Fibroblast of villous mesenchyme (primary cell): ENCODE measurements at regions not wholly inside any gene's neighbourhood (a gene's known extent, or its start where the extent isn't known, plus 50 kb on each side); places are given as distances from the start of the nearest gene placed in this dataset.

Experiments used
- DNase-seq: peaks from one replicate; pipeline ENCODE4 v3.0.0-alpha.2; 2010; ENCODE audit warnings: low read depth
- H3K4me3 ChIP-seq: 2 replicates; pipeline ENCODE4 v1.5.1; 2011; ENCODE audit warnings: low read depth, mild to moderate bottlenecking, low read length
- CTCF ChIP-seq: IDR thresholded peaks from 2 replicates; pipeline ENCODE4 v1.5.1; 2012; ENCODE audit warnings: low read depth, mild to moderate bottlenecking, low read length; ENCODE audit not compliant: insufficient read depth

DNA sequence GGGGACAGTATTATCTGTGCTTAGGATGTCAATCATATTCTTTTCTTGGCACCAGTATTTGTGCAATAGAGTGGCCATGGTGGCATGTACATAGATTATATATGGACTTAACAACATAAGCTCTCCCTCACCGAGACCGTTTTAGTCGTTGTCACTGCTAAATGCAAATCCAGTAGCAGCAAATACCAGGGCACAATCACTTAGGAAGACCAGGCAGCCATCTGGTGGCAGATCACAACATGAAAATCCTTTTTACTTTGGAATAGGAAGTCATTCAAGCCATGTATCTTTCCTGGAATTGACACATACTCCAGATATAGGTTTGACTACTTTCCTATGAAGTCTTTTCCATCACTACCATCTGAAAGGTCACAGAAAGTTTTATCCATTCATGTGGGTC, 53.2 kb upstream of the C1orf87 start:
- DNase-seq, result peak; percentile 28
- no peak overlapping the region for H3K4me3 ChIP-seq
- peak; percentile 31 for TF ChIP-seq CTCF
